GM19395 (cell line): ENCODE measurements at regions not wholly inside any gene's neighbourhood (a gene's known extent, or its start where the extent isn't known, plus 50 kb on each side); places are given as distances from the start of the nearest gene placed in this dataset.
"Not testable (repeated sequence)": the region's sequence is repeated elsewhere in the genome, so short reads cannot be mapped to it uniquely, and the experiment has no call there.

Source experiments
- ATAC-seq: cut with Tn5 transposase; IDR thresholded peaks from one replicate; pipeline ENCODE4 v1.9.1; 2021; ENCODE audit warnings: mild to moderate bottlenecking, moderate library complexity; ENCODE audit not compliant: unreplicated experiment

- no peak for ATAC-seq
These were observed 99.6 kb downstream of the RPLP1 start for GRCh38 chr15:69552057-69552815.

- ATAC-seq, result no peak
These were observed 101.1 kb downstream of the RPLP1 start for GRCh38 chr15:69553686-69554085.

DNA sequence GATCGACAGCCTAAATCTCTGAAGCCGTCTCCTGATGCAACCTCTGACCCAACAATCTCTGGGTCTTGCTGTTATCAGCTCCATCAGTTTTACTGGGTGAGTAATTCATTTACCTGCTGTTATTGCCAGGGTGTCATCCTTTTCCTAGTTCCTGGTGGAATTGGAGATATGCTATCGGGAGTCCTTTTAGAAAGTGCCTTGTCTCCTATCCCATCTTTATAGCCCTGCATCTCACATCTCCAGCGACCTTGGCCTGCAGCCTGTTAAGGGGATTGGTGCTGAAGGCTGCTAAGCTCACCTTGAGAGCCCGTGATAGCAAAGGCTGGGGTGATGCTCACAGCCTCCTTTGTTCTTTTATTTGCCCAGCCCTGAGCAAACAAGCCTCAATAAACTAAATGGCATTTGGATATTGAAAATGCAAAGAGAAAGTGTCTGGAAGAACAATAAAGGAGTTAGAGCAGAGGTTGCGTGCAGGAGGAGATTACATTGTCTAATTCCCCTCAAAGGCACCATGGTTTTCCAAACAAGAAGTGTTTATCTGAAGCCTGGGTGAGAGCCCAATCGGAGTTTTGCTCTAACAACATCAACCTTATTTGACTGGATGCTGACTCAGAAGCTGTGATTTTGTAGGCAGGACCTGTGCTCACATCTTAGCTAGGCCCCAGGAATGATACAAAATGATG, 101.8 kb downstream of the RPLP1 start:
- no peak for ATAC-seq

DNA sequence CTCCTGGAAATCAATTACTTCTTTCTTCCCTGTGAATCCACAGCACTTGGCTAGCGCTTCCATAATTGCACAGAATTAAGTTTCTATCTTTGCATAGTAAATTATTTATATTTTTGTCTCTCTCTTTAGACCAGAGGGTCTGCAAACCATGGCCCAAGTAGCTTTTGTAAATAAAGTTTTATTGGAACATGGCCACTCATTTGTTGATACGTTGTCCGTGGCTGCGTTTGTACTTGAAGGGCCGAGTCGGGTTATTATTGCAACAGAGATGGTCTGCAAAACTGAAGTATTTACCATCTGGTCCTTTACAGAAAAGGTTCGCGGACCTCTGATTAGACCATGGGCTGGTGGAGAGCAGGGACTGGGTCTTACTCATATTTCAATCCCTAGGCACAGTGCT, 102.5 kb downstream of the RPLP1 start:
- ATAC-seq, result no peak

GRCh38 chr15:69556344-69556743, 103.7 kb downstream of the RPLP1 start:
- no peak for ATAC-seq

GRCh38 chr15:69557020-69557706, 104.5 kb downstream of the RPLP1 start:
- ATAC-seq, result no peak

- no peak for ATAC-seq
These were observed 105.2 kb downstream of the RPLP1 start for GRCh38 chr15:69557707-69558409.

GRCh38 chr15:69559440-69560190, 107.0 kb downstream of the RPLP1 start:
- no peak for ATAC-seq

DNA sequence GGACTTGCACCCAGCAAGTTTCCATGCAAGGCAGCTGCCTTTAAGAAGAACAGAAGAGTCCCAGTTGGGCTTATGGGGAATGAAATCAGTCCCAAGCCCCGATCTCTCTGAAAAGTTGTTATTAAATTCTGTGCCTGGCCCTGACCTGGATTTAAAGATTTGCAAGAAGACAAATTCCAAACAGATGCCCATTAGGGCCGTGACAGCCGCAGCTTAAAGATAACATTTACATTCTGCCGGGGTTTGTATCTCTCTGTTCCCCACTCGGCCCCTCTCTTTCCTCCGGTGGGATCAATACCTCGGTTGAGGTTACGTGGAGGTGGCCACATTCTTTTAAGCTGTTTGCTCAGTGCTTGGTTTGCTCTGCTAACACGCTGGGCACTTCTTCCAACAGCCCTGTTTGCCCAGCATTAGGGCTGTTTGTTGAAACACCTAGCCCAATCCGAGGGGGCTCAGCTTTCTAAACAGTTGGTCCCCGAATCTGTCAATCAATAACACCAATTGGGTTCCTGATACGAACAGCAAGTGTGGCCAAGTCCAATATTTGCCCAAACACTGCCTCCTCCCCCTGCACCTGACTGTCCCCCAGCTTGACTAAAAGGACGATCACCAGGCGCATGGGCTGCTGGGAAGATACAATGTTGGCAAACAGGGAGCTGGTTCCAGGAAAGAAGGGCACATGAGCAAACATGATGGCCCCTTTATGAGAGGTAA, 108.6 kb downstream of the RPLP1 start:
- ATAC-seq, result no peak

DNA sequence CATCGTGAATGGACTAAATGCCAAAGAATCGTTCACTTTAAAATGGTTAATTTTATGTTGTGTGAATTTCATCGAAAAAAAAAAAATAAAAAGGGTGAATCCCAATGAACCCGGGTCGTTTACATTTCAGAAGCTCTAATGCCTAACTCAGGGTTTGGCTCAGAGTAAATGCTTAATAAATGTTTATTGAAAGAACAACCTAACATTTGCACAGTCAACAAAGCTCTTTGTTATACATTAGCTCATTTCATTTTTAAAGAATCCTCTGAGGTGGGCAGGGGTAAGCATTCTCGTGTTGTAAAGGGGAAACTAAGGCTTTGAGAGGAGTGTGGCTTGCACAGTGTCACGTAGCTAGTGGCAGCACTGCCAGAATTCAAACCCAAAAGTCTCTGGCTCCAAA, 109.5 kb downstream of the RPLP1 start:
- no peak for ATAC-seq

DNA sequence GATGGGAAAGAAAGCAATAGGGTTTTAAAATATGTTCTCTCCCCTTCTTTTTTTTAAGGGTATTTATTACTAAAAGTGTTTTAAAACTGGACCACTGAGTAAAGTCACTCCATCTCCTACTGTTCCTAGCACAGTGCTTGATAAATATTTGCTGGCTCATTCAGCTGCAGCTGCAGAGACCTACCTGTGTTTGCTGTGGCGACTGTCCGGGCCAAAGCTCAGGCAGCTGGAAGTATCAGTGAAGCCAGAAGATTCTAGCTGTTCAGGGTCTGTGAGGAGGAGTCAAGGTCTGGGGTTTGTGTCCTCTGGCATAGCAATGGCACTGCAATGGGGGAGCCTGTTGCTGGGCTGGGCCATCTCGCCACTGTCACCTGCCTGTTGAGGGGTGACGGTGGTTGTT, 109.9 kb downstream of the RPLP1 start:
- no peak for ATAC-seq

DNA sequence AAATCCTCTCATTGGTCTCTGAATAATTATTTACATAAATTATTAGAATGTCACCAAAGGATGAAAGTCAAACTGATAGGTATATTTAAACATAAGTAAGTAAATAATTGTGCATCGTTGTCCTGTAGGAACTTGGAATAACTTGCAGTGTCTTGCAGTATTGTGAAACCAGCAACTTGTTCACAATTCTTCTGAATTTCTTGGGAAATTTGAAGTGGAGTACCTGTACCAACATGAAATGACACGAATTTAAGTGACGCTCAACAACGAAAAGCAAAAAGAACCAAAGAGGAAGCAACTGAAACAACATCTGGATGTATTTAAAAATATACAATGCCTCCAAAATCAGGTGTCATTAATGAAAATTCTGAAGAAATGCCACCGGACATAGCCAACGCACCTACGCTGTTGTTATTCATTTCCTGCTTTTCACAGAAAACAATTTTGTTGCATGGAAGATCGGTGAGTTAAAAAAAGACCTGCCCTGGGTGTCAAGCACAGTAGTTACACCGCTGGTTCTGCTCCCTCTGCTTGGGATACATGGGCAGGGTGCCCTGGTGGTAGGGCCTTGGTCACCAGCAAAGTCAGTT, 112.5 kb downstream of the RPLP1 start:
- ATAC-seq, result no peak

DNA sequence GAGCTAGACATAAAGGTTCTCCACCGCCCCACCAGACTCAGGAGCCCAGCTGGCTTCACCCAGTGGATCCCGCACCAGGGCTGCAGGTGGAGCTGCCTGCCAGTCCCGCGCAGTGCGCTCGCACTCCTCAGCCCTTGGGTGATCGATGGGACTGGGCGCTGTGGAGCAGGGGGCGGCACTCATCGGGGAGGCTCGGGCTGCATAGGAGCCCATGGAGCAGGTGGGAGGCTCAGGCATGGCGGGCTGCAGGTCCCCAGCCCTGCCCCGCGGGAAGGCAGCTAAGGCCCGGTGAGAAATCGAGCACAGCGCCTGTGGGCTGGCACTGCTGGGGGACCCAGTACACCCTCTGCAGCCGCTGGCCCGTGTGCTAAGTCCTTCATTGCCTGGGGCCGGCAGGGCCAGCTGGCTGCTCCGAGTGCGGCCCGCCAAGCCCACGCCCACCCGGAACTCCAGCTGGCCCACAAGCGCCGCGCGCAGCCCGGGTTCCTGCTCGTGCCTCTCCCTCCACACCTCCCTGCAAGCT, 114.7 kb downstream of the RPLP1 start:
- ATAC-seq, result not testable (repeated sequence)

DNA sequence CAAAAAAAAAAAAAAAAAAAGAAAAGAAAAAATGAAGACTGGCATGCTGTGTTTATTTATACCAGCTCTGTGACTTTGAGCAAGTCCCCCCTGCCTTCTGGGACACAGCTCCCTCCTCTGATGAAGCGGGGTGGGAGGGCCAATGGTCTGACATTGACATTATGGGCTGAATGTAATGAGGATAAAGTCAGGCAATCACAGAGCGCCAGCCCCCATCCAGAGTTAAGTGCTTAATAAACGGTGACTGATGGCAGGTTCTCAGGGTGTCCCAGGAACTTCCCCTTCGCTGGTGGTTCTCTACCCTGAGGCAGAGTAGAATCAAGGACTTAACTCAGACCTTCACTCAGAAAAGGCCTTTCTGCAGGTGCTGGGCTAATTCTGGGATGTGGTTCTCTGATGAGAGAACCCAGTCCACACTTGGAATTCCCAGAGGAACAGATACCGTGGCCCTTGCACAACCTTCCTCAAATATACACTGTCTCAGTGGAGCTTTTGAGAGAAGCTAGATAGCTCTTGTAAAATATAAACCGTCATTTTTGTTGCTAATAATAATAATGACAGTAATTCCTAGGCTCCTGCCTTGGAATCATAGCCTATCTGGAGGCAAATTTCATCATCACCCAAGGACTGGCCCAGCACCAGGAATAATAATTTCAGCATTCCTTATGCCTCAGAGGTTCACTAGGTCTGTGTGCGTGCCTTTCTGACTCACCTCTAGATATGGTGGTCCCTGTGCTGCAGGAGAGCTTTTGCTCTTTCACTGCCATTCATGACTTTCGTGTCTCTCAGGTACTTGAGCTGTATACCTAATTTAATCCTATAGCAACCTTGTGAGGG, 115.8 kb downstream of the RPLP1 start:
- no peak for ATAC-seq

- ATAC-seq, result no peak
These were observed 117.8 kb downstream of the RPLP1 start for GRCh38 chr15:69570454-69570853.

GRCh38 chr15:69570997-69571396, 118.4 kb downstream of the RPLP1 start:
- no peak for ATAC-seq

DNA sequence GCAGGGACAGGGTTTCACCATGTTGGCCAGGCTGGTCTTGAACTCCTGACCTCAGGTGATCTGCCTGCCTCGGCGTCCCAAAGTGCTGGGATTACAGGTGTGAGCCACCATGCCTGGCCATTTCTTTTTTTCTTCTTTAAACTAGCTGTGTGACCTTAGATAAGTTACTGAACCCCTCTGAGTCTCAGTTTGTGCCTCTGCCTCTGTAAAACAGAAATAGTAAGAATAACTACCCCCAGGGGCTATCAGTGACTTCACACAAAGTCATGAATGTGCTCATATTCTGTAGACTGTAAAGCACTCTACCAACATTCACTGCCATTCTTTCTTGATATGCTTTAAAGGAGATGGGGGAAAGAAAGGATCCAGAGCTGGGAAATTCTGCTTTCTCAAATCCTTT, 120.7 kb downstream of the RPLP1 start:
- not testable (repeated sequence) for ATAC-seq

- no peak for ATAC-seq
These were observed 121.3 kb downstream of the RPLP1 start for GRCh38 chr15:69573815-69574475.
